ENCODE measurements at regions not wholly inside any gene's neighbourhood (a gene's known extent, or its start where the extent isn't known, plus 50 kb on each side); places are given as distances from the start of the nearest gene placed in this dataset.

DNA sequence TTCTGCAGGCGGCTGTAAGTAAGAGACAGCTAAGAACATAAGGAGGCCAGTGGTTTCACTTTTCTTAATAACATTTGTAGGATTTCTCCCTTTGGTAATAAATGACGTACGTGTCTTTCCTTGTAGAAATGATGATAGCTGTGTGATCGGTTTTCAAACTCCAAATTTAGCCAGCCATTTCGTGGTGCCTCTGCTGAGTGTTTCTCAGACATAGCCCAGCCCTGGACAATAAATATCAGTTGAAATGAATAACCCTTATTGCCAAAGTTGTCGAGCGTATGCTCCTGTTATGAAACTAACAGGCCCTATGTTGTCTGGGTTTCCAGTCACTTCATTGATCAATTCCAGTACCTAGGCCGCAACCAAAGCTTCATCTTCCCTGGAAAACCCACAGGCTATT, 75.0 kb upstream of the MSX2 start:
- in situ Hi-C loops (cut with MboI; ENCODE audit: low sequenced_read_pairs): no loop called here
- H3K4me1 ChIP-seq: no peaks in the 10 kb centered on the region
- H3K4me3 ChIP-seq: no peak overlapping the region
- no peak for DNase-seq (ENCODE audit: low spot score in 2 of 2)
- no peaks in the 10 kb centered on the region for H3K9me3 ChIP-seq
- H3K27me3 ChIP-seq (ENCODE audit: low read depth): no peaks in the 10 kb centered on the region
- H3K36me3 ChIP-seq (replicated peaks): no peaks in the 10 kb centered on the region

- H3K36me3 ChIP-seq (replicated peaks): no peaks in the 10 kb centered on the region
- in situ Hi-C loops (cut with MboI; ENCODE audit: low sequenced_read_pairs): no loop called here
- H3K4me1 ChIP-seq: no peaks in the 10 kb centered on the region
- no peaks in the 10 kb centered on the region for H3K9me3 ChIP-seq
- no peak for DNase-seq (ENCODE audit: low spot score in 2 of 2)
- H3K27me3 ChIP-seq (ENCODE audit: low read depth): no peaks in the 10 kb centered on the region
- H3K4me3 ChIP-seq: no peak overlapping the region
These were observed 69.9 kb upstream of the MSX2 start for GRCh38 chr5:174654442-174654841.

GRCh38 chr5:174655351-174655750, 69.0 kb upstream of the MSX2 start:
- Histone ChIP-seq H3K9me3 (no peaks in the 10 kb centered on the region), H3K27me3 (ENCODE audit: low read depth) (no peaks in the 10 kb centered on the region), H3K4me1 (no peaks in the 10 kb centered on the region), H3K4me3 (no peak overlapping the region), H3K36me3 (replicated peaks) (no peaks in the 10 kb centered on the region)
- DNase-seq (ENCODE audit: low spot score in 2 of 2): no peak
- in situ Hi-C loops (cut with MboI; ENCODE audit: low sequenced_read_pairs): no loop called here

DNA sequence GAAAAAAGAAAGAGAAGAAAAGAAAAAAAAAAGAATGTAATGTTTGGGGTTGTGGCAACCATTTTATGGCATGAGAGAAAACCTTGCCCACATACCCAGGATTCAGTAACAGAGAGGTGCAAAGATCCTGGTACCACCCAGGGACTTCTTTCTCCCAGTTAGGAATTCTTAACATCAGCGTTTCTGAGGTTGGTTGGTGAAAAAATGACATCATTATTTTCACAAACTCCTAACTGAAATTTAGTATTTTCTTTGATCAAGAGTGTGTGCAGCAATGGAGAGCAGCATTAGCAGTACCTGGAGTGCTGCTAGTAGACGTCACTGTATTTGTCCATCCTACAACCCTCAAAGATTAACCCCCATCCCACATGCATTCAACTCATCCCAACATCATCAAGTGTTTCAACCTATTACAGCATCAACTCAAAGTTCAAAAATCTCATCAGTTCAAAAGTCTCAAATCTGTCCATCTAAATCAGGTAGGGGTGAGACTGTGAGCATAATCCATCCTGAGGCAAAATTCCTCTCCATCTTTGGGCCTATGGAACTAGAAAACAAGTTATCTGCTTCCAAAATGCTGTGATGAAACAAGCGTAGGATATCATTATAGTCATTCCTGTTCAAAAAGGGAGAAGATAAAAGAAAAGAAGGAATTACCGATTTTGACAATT, 60.1 kb upstream of the MSX2 start:
- H3K36me3 ChIP-seq (replicated peaks): no peaks in the 10 kb centered on the region
- no peaks in the 10 kb centered on the region for H3K4me1 ChIP-seq
- in situ Hi-C loops (cut with MboI; ENCODE audit: low sequenced_read_pairs): no loop called here
- no peak overlapping the region for H3K4me3 ChIP-seq
- H3K9me3 ChIP-seq: no peaks in the 10 kb centered on the region
- H3K27me3 ChIP-seq (ENCODE audit: low read depth): no peaks in the 10 kb centered on the region
- no peak for DNase-seq (ENCODE audit: low spot score in 2 of 2)

DNA sequence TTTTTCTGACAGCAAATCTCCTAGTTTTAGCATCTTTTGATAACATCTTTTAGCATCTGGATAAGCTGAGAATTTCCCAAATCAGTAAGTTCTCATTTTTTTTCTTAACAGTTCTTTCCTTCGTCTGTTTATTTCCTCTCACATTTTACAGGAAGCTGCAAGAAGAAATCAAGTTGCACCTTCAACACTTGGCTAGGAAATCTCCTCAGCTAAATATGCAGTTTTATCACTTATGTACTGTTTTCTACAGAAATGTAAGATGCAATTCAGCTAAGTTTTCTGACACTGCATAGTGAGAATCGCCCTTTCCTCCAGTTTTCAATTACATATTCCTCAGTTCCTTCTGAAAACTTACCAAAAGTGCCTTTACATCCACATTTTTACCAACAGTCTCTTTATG, 59.0 kb upstream of the MSX2 start:
- in situ Hi-C loops (cut with MboI; ENCODE audit: low sequenced_read_pairs): no loop called here
- H3K36me3 ChIP-seq (replicated peaks): no peaks in the 10 kb centered on the region
- no peaks in the 10 kb centered on the region for H3K27me3 ChIP-seq (ENCODE audit: low read depth)
- no peak overlapping the region for H3K4me3 ChIP-seq
- no peak for DNase-seq (ENCODE audit: low spot score in 2 of 2)
- H3K4me1 ChIP-seq: no peaks in the 10 kb centered on the region
- H3K9me3 ChIP-seq: no peaks in the 10 kb centered on the region

GRCh38 chr5:174667526-174667925, 56.9 kb upstream of the MSX2 start:
- H3K4me1 ChIP-seq: no peaks in the 10 kb centered on the region
- in situ Hi-C loops (cut with MboI; ENCODE audit: low sequenced_read_pairs): no loop called here
- H3K4me3 ChIP-seq: no peak overlapping the region
- H3K36me3 ChIP-seq (replicated peaks): no peaks in the 10 kb centered on the region
- H3K9me3 ChIP-seq: no peaks in the 10 kb centered on the region
- H3K27me3 ChIP-seq (ENCODE audit: low read depth): no peaks in the 10 kb centered on the region
- no peak for DNase-seq (ENCODE audit: low spot score in 2 of 2)

- no peak for DNase-seq (ENCODE audit: low spot score in 2 of 2)
- Histone ChIP-seq H3K36me3 (replicated peaks) (no peaks in the 10 kb centered on the region), H3K4me3 (no peak overlapping the region), H3K27me3 (ENCODE audit: low read depth) (no peaks in the 10 kb centered on the region), H3K9me3 (no peaks in the 10 kb centered on the region), H3K4me1 (no peaks in the 10 kb centered on the region)
- in situ Hi-C loops (cut with MboI; ENCODE audit: low sequenced_read_pairs): no loop called here
These were observed 56.0 kb upstream of the MSX2 start for GRCh38 chr5:174668349-174668748.

Data from HAP-1 (cell line).